ENCODE measurements at regions not wholly inside any gene's neighbourhood (a gene's known extent, or its start where the extent isn't known, plus 50 kb on each side); places are given as distances from the start of the nearest gene placed in this dataset.
"Not testable (repeated sequence)": the region's sequence is repeated elsewhere in the genome, so short reads cannot be mapped to it uniquely, and the experiment has no call there.

- DNase-seq: not testable (repeated sequence)
Measured at GRCh38 chr9:39463696-39464095, 108.2 kb downstream of the SPATA31A1 start.

DNA sequence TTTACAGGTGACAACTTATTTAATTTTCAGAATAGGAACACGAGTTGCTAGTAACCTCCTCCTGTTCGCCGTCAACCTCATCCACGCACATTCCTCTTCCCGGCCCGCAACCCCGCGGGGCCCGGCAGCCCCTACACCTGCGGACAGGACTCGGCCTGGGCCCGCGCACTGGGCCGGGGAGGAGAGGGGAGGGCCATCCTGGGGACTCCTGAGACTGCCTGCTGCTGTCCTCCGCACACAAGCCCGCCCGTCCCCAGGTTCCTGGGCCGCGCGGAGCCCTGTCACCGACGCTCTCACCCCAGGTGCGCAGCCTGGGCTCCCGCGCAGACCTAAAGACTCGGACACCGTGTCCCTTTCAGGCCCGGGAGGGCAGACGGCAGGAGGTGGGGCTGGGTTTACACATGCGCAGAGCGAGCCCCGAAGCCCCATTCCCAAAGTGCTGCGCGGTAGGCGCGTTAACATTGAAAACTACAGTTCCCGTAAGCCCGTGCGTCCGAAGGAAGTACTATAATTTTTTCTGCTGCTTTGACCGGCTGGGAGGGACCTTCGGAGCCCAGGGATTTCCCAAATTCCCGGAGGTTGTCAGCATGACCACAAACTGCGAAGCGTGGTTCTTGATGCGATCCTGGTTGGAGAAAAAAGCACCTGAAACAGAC, 108.8 kb downstream of the SPATA31A1 start:
- not testable (repeated sequence) for DNase-seq

DNA sequence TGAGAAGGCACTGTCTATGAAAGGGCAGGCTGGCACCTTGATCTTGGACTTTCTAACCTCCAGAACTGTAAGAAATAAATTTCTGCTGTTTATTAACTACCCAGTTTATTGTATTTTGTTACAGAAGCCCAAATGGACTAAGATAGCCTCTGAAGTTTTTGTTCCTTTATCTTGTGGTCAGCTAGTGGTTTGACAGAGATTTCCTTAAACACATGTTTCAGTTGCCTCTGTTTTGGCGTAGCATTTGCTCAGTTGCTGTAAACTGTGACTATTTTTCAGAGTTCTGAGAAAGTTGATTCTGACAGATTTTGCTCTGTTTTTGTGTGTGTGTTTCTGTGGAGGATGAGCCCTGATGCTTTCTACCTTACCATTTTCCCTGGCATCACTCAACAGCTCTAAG, 119.0 kb downstream of the SPATA31A1 start:
- not testable (repeated sequence) for DNase-seq

- not testable (repeated sequence) for DNase-seq
Measured at GRCh38 chr9:39483073-39483472, 127.6 kb downstream of the SPATA31A1 start.

DNA sequence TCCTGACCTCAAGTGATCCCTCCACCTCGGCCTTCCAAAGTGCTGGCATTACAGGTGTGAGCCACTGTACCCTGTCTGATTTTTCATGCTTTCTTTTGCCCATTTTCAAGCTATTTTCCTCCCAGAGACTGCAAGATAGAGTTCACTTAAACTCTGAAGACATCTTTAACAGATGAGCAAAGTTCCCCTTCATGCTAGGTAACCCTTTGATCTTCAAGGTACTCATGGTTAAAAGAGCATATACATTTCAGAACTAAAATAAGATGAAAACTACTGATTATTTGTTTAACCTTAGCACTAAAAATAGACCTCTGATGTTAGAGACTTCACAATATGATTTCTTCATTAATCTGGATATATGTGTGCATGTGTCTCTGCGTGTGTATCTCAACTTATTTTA, 128.4 kb downstream of the SPATA31A1 start:
- DNase-seq: not testable (repeated sequence)

DNA sequence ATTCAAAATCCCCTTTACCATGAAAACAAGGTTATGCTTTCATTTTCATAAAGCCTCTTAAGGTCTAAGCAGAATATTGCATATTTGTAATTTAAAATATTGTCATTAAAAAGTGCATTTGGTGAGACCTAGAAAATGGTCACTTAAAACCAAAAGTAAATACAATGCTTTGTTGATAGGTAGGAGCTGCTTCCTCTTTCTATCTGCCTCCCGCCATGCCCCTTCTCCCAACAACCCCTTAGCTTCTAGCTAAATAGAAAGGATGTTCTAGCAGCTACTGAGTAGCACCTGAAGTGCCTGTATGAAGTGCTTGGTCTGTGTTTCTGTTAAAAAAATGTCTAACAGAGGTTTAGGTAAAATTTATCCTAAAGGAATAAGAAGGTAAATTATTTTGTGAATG, 128.8 kb downstream of the SPATA31A1 start:
- DNase-seq: not testable (repeated sequence)

DNA sequence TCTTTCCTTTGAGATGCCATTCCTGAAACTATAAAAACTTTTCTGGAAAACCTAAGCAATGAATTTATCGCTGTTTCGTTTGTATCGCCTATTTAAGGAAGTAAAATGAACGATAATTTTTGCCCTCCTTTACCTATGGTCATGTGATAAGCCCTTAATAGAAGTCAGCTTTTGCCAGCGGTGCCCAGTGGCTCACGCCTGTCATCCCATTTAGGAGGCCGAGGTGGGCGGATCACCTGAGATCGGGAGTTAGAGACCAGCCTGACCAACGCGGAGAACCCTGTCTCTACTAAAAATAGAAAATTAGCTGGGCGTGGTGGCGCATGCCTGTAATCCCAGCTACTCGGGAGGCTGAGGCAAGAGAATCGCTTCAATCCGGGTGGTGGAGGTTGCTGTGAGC, 132.0 kb downstream of the SPATA31A1 start:
- not testable (repeated sequence) for DNase-seq

DNA sequence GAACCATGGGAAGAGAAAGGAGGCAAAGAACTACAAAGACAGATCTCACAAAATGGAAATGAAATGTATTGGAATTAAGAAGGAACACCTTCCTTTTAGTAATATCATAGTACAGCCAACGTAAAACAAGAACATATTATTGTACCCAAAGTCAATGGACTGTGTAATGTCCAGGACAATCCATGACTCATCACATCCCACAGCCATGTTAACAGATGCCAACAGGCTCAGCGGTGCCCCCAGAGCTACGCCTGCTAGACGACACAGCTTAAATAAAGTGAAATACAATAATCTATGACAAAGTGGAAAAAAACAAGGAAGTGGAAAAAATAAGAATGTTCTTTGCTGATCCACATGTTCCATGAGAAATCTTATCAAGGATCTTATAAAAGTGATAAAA, 140.8 kb downstream of the SPATA31A1 start:
- DNase-seq: not testable (repeated sequence)

GRCh38 chr9:39503178-39503577, 147.7 kb downstream of the SPATA31A1 start:
- DNase-seq: not testable (repeated sequence)

DNA sequence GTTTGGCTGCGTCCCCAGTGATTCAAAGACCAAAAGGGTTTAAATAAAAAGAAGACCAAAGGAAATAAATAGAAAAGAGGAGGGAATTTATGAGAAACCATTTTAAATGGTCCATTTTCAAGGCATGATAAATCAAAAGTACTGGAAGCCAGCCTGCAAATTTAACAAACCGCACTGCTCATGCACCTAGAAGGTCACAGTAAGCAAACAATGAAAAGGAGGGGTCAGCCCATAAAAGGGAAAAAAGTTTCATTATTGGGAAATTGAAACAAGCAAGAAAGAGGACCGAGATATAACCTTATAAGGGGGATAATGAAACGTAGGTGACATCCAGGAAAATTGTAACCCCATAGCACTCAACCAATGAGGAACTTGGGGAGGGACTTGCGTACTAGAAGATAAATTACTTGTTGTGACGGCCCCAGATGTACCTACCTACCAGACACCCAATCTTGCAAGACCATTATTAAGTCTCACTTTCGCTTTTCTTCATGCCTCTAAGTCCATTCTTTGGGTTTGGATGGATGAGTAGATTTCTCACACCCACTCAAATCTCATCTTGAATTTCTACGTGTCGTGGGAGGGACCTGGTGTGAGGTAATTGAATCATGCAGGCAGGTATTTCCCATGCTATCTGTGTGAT, 172.0 kb downstream of the SPATA31A1 start:
- DNase-seq: not testable (repeated sequence)

GRCh38 chr9:39532597-39532996, 177.1 kb downstream of the SPATA31A1 start:
- not testable (repeated sequence) for DNase-seq

GRCh38 chr9:39533001-39533762, 177.7 kb downstream of the SPATA31A1 start:
- not testable (repeated sequence) for DNase-seq

- not testable (repeated sequence) for DNase-seq
Measured at GRCh38 chr9:39533763-39534548, 178.5 kb downstream of the SPATA31A1 start.

GRCh38 chr9:39534897-39535296, 179.4 kb downstream of the SPATA31A1 start:
- not testable (repeated sequence) for DNase-seq

DNA sequence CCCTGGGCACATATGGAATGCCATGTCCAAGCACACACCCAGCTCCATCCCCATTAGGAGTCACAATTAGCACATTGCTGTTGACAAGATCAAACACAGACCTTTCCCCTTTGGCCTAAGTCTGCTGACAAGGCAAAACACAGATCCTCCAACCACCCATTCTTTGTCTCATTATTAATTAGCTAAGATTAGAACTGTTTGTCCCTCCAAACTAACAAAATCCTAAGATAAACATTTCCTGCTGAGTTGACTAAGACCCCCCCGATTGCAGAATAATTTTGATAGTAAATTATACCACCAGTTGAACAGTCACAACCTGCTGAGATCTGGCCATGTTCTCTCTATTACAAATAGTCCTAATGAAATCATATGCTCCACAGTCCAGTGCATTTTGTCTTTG, 186.7 kb downstream of the SPATA31A1 start:
- not testable (repeated sequence) for DNase-seq

GRCh38 chr9:39545079-39545478, 189.6 kb downstream of the SPATA31A1 start:
- DNase-seq: not testable (repeated sequence)

- not testable (repeated sequence) for DNase-seq
Measured at GRCh38 chr9:39550573-39550972, 195.1 kb downstream of the SPATA31A1 start.

GRCh38 chr9:39551544-39551943, 196.1 kb downstream of the SPATA31A1 start:
- DNase-seq: not testable (repeated sequence)

DNA sequence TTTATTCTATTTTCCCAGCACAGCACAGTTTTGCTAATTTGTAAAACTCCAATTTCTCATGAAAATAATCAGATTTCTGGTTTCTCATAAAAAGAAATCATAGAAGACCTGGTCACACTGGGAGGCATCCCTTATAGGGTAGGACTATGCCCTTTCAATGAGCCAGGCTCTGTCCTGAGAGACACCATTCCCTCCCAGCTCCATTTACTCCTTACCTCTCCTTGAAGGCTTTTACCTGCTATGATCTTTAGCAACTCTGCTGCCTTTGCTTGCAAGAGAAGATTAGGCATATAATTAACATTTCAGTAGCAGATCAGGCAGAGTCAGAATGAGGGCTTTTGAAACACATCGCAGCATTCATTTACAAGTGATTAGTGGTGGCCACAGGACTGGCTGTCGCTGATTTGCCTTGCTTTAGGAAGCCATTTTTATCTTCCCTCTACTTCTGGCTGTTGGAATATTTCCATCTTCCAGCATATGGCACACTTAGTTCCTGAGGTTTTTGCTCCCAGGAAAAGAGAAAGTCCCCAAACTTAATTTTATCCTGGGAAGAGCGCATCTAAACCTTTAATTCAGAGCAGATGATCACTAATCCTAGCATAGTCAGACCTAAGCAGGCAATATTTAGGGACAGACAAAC, 196.9 kb downstream of the SPATA31A1 start:
- DNase-seq: not testable (repeated sequence)

- DNase-seq: not testable (repeated sequence)
Measured at GRCh38 chr9:39554352-39554751, 198.9 kb downstream of the SPATA31A1 start.

GRCh38 chr9:39559384-39559783, 203.9 kb downstream of the SPATA31A1 start:
- not testable (repeated sequence) for DNase-seq

- not testable (repeated sequence) for DNase-seq
Measured at GRCh38 chr9:39566782-39567181, 211.3 kb downstream of the SPATA31A1 start.
